ENCODE measurements at regions not wholly inside any gene's neighbourhood (a gene's known extent, or its start where the extent isn't known, plus 50 kb on each side); places are given as distances from the start of the nearest gene placed in this dataset.

GRCh38 chr1:50308878-50309277 lies 114.4 kb downstream of the DMRTA2 start (continued):
- TF ChIP-seq FOXP4 (CRISPR knock-in tag; IDR thresholded peaks at IDR 0.05): no peak
- 0 out of 2 replicates have a peak, but pooled peaks have one; percentile 49 for TF ChIP-seq THAP11 (CRISPR knock-in tag; IDR thresholded peaks at IDR 0.05)
- no peak for TF ChIP-seq ZNF24 (IDR thresholded peaks at IDR 0.05)
- TF ChIP-seq ARID5B (CRISPR knock-in tag; IDR thresholded peaks at IDR 0.05): 0 out of 2 replicates have a peak, but pooled peaks have one; percentile 15
- no peak for TF ChIP-seq GLMP (CRISPR knock-in tag; IDR thresholded peaks at IDR 0.05; ENCODE audit: borderline replicate concordance)
- peak; percentile 89 for TF ChIP-seq MEIS2 (CRISPR knock-in tag; IDR thresholded peaks at IDR 0.05)
- no peak for TF ChIP-seq SOX6 (IDR thresholded peaks at IDR 0.05)
- TF ChIP-seq SOX6 (CRISPR knock-in tag; IDR thresholded peaks at IDR 0.05): no peak
- peak; percentile 53; the same call in 1 of the 2 replicates for TF ChIP-seq ZBTB20 (CRISPR knock-in tag; IDR thresholded peaks at IDR 0.05; ENCODE audit: borderline replicate concordance, low read depth)
- no peak for TF ChIP-seq ZNF318 (CRISPR knock-in tag; IDR thresholded peaks at IDR 0.05)
- TF ChIP-seq SMYD3 (CRISPR knock-in tag; IDR thresholded peaks at IDR 0.05): no peak
- TF ChIP-seq ZNF263 (CRISPR knock-in tag; IDR thresholded peaks at IDR 0.05): no peak
- peak; percentile 78; the same call in 1 of the 2 replicates for TF ChIP-seq TSC22D2 (CRISPR knock-in tag; IDR thresholded peaks at IDR 0.05; ENCODE audit: borderline replicate concordance)
